Body of pancreas (tissue), 4 donors: ENCODE measurements at regions not wholly inside any gene's neighbourhood (a gene's known extent, or its start where the extent isn't known, plus 50 kb on each side); places are given as distances from the start of the nearest gene placed in this dataset.

ENCODE experiments used
- POLR2A ChIP-seq, 3 donors: fragments of 450-650 bp; IDR thresholded peaks; one replicate each; pipeline ENCODE4 v1.6.1; 2016; ENCODE audit warnings: antibody characterized with exemption in 3 of 3, mild to moderate bottlenecking in 2 of 3
- TF ChIP-seq, protein P1 (sequence below), 7 experiments: fragments of 450-650 bp in 4 of 7; fragments of 200-600 bp in 3 of 7; sonication (generic) in 3 of 7; IDR thresholded peaks; one replicate each; pipeline ENCODE4 v1.5.1; 2016 to 2019; ENCODE audit warnings: antibody characterized with exemption in 7 of 7

DNA sequence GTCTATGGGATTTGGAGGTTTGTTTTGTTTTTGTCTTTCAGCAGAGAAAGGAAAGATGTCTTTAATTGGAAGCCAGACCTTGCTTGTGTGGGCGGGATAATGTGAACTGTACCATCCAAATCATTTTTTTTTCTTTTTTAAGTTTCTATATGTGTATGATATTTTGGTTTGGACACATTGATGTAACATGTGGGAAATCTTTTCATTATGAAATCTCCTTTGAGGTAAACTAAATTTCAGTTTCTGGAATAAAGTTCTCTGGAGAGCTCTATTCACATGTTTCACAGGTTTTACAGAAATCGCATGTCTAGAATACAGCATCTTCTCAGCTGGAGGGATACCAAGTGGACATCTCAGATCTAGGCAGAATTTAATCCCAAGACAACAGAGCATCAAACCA is 451.5 kb upstream of the MDFIC2 start:
- TF ChIP-seq, protein P1, sequence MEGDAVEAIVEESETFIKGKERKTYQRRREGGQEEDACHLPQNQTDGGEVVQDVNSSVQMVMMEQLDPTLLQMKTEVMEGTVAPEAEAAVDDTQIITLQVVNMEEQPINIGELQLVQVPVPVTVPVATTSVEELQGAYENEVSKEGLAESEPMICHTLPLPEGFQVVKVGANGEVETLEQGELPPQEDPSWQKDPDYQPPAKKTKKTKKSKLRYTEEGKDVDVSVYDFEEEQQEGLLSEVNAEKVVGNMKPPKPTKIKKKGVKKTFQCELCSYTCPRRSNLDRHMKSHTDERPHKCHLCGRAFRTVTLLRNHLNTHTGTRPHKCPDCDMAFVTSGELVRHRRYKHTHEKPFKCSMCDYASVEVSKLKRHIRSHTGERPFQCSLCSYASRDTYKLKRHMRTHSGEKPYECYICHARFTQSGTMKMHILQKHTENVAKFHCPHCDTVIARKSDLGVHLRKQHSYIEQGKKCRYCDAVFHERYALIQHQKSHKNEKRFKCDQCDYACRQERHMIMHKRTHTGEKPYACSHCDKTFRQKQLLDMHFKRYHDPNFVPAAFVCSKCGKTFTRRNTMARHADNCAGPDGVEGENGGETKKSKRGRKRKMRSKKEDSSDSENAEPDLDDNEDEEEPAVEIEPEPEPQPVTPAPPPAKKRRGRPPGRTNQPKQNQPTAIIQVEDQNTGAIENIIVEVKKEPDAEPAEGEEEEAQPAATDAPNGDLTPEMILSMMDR (IDR thresholded peaks at IDR 0.05): no peak
- no peak for TF ChIP-seq POLR2A (IDR thresholded peaks at IDR 0.05)
